Activated CD8-positive, alpha-beta memory T cell treated with anti-CD3 and anti-CD28 coated beads, Interleukin-2, amount 50 U/mL, for 24 hours (primary cell): ENCODE measurements at regions not wholly inside any gene's neighbourhood (a gene's known extent, or its start where the extent isn't known, plus 50 kb on each side); places are given as distances from the start of the nearest gene placed in this dataset.

Experiments
- DNase-seq: peaks from one replicate; pipeline ENCODE4 v3.0.0-alpha.2; 2020; ENCODE audit errors: extremely low read depth

GRCh38 chr3:187900993-187901755, 155.9 kb upstream of the BCL6 start:
- DNase-seq, result no peak

GRCh38 chr3:187902041-187902471, 156.8 kb upstream of the BCL6 start:
- DNase-seq, result no peak

GRCh38 chr3:187902936-187903335, 157.7 kb upstream of the BCL6 start:
- DNase-seq, result no peak

GRCh38 chr3:187903697-187904096, 158.4 kb upstream of the BCL6 start:
- DNase-seq, result no peak

- no peak for DNase-seq
These were observed 161.1 kb upstream of the BCL6 start for GRCh38 chr3:187906416-187906815.

- no peak for DNase-seq
These were observed 161.7 kb upstream of the BCL6 start for GRCh38 chr3:187906920-187907319.

GRCh38 chr3:187909866-187910265, 164.6 kb upstream of the BCL6 start:
- no peak for DNase-seq

GRCh38 chr3:187912007-187912406, 166.7 kb upstream of the BCL6 start:
- DNase-seq, result no peak

- no peak for DNase-seq
These were observed 168.4 kb upstream of the BCL6 start for GRCh38 chr3:187913617-187914033.

- DNase-seq, result no peak
These were observed 169.0 kb upstream of the BCL6 start for GRCh38 chr3:187914231-187914630.

- DNase-seq, result no peak
These were observed 170.8 kb upstream of the BCL6 start for GRCh38 chr3:187916072-187916471.

- no peak for DNase-seq
These were observed 172.9 kb upstream of the BCL6 start for GRCh38 chr3:187918081-187918644.

GRCh38 chr3:187919048-187919447, 173.8 kb upstream of the BCL6 start:
- peak; percentile 24 for DNase-seq

- no peak for DNase-seq
These were observed 174.3 kb upstream of the BCL6 start for GRCh38 chr3:187919544-187919943.

GRCh38 chr3:187920030-187920429, 174.8 kb upstream of the BCL6 start:
- DNase-seq, result no peak

- DNase-seq, result no peak
These were observed 175.6 kb upstream of the BCL6 start for GRCh38 chr3:187920913-187921312.

GRCh38 chr3:187921391-187922074, 176.3 kb upstream of the BCL6 start:
- DNase-seq, result no peak

GRCh38 chr3:187922704-187923416, 177.6 kb upstream of the BCL6 start:
- DNase-seq, result peak; percentile 19

GRCh38 chr3:187924651-187925050, 179.4 kb upstream of the BCL6 start:
- no peak for DNase-seq

- no peak for DNase-seq
These were observed 180.1 kb upstream of the BCL6 start for GRCh38 chr3:187925326-187925725.

GRCh38 chr3:187926620-187927019, 181.4 kb upstream of the BCL6 start:
- no peak for DNase-seq

GRCh38 chr3:187927565-187927964, 182.3 kb upstream of the BCL6 start:
- DNase-seq, result no peak
